ENCODE measurements at regions not wholly inside any gene's neighbourhood (a gene's known extent, or its start where the extent isn't known, plus 50 kb on each side); places are given as distances from the start of the nearest gene placed in this dataset.
A peak's percentile ranks its signal among the peaks of the same experiment; 100 is the strongest.
"Not testable (repeated sequence)": the region's sequence is repeated elsewhere in the genome, so short reads cannot be mapped to it uniquely, and the experiment has no call there.

GRCh38 chr17:33697557-33697956 lies 404.5 kb upstream of the ASIC2 start:
- DNase-seq (ENCODE audit: low read depth), result no peak

GRCh38 chr17:33701910-33702309 lies 408.8 kb upstream of the ASIC2 start:
- no peak for DNase-seq (ENCODE audit: low read depth)

- no peak for DNase-seq (ENCODE audit: low read depth)
Measured at GRCh38 chr17:33704856-33705255, 411.8 kb upstream of the ASIC2 start.

DNA sequence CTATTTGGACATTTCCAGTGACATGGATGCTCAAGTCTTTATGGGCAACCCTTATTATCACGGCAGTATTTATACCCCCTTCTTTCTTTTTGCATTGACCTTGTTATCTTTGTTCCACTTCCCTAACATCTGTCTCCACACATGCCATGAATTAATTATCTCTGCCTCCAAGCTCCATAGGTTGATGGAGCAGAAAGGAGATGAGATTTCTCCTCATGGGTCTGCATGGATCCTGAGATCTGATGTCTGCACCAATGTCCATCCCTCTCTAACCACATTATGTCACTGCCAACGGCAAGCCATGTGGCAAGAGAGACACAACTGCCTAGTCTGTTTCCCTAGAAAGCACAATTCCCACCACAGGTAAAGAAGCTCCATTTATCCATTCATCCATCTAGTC lies 416.8 kb upstream of the ASIC2 start:
- DNase-seq (ENCODE audit: low read depth), result no peak

DNA sequence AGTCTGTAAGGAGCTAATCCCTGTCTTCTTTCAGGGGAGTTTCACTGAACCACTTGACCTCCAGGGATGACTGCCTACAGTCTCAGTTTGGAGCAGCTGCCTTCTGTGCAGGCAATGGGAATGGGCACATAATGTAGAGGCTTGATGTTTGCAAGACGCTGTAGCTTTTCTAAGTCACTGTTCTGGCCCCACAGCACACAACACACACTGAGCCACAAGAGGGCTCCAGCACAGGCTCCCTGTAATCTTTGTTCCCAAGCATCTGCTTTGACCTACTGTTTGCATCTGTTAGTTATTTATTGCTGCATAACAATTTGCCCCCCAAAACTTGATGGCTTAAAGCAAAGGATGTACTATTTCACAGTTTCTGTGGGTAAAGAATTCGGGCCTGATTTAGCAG lies 419.0 kb upstream of the ASIC2 start:
- DNase-seq (ENCODE audit: low read depth), result no peak

DNA sequence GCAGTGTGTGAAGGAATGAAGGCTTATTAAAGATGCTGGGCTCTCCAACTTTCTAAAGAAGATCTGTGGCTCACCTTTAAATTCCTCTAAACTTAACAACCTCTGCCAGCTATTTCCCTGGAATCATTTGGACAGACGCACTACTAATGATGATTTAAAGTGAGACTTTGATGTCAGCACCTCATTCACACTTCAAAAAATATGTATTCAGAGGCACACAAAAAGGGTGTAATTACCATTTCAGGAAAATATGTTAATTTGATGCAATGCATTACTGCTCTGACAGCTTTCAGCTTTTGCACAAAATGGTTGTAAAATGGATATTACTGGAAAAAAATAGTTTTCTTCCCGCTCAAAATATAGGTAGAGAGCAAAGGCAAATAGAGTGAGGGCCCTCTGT lies 423.9 kb upstream of the ASIC2 start:
- DNase-seq (ENCODE audit: low read depth), result no peak

DNA sequence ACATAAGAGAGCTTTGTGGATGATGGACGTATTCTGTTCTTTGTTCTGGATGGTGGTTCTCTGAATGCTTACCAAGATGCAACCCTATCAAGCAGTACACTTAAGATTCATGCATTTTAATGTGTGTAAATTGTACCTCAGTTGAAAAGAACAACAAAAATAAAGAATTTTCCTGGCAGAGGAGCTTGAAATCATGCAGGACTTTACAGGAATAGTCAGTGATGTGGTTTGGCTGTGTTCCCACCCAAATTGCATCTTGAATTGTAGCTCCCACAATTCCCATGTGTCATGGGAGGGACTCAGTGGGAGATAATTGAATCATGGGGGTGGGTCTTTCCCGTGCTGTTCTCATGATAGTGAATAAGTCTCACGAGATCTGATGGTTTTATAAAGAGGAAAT lies 430.6 kb upstream of the ASIC2 start:
- not testable (repeated sequence) for DNase-seq (ENCODE audit: low read depth)

DNA sequence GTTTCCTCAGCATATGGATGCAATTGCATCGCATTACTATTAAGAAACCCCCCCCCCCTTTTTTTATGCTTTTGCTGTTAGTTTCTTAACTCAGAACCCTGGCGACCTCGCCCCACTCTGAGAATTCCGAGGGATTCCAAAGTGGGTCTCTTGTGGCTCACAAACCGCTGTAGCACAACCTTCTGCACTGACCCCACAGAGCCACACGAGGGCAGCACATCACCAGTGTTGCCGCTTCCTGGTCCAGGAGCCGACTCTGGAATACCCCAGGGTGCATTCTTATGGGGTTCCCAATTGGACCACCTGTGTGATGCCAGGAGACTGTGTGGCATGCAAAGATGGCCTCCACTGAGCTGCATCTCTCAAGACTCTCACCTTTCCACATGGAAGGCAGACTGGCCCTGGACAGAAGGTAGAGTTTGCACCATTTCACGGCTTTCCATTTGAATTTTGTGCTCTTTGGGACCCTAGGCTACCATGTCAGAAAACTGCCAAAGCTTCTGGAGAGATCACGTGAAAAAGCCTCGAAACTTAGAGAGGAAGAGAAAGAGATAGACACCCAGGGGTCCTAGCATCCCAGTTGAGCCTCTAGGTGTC lies 432.7 kb upstream of the ASIC2 start:
- DNase-seq (ENCODE audit: low read depth), result peak; percentile 30

DNA sequence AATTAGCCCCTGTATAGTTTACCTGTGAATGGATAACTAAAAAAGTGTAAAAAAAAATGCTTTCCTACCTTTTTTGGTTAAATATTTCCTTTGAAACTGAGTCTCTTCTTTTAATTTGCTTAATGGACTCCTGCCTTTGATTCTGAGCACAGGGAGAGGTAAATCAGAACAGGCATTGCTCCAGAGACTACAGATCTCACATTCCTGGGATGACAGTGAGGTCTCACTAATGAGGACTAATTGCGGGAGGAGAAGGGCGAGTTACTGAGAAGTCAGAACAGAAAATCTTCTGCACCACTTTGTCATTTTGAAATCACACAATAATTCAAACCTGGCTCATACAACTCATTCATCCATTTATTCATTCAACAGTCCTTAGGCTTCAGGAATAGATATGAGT lies 437.0 kb upstream of the ASIC2 start:
- no peak for DNase-seq (ENCODE audit: low read depth)

DNA sequence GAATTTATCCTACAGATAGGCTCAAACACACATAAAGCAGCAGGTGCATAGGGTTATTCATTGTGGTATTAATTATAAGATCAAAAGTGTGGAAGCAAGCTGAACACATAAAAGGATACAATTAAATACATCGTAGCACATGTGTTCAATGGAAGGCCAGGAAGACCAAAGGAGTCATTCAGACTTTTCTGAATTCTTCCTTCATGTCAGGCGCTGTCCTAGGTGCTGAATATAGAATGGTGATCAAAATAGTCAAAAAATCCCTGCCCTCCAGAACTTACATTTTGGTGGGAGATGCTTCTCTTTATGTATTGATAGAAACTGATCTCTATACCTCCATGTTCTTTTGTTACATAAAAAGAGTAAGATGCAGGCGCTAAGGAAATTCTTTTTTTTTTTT lies 439.0 kb upstream of the ASIC2 start:
- DNase-seq (ENCODE audit: low read depth), result peak; percentile 1

DNA sequence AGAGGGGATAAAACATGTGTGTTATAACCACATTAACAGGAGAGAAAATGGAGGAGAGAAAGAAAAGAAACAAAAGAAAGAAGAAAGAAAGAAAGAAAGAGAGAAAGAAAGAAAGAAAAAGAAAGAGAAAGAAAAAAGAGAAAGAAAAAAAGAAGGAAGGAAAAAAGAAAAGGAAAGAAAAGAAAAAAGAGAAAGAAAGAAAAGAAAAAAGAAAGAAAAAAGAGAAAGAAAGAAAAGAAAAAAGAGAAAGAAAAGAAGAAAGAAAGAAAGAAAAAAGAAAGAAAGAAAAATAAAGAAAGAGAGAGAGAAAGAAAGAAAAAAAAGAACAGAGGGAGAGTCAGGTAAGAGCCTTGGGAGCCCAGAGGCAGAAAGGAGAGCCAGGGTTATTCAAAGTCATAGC lies 446.6 kb upstream of the ASIC2 start:
- no peak for DNase-seq (ENCODE audit: low read depth)

DNA sequence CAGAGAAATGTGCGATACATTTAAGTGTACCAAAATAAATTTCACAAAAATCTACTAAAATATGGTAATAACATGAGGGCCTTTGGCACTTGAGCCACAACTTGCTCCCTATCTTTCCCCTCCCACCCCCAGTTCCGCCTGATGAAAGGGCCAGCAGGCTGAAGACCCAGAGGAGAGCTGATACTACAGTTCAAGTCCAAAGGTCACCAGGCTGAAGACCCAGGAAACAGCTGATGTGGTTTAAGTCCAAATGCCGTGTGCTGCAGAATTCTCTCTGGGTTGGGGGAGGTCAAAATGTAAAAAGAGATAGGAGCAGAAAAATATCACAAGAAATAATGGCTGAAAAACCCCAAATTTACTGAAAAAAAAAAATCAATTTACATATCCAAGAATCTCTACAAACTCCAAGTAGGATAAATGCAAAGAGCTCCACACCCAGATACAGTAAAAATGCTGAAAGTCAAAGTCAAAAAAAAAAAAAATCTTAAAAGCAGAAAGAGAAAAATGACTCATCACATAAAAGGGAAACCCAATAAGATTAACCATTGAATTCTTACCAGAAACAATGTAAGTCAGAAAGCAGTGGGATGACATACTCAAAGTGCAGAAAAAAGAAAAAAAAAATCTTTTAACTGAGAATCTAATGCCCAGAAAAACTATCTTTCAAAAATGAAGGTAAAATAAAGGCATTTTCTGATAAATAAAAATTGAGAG lies 452.1 kb upstream of the ASIC2 start:
- no peak for DNase-seq (ENCODE audit: low read depth)

DNA sequence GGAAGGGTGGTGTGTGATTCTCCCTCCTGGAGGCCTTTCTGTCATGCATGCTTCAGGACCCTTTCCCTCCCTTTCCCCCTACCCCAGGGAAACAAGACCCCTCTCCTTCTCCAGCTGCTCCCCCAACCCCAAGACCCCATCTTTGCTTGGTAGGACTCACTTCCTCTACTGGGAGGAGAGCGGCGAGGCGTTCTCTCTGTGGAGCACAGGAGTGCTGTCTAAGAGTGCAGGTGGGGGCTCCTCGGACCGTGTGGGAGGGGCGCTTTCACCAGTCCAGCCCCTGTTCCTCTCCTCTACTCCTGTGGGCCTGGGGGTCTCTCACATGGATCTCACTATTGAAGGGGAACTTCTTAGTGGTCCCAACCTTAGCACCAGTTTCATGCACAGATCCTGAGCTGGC lies 456.1 kb upstream of the ASIC2 start:
- DNase-seq (ENCODE audit: low read depth), result no peak

- peak; percentile 61 for DNase-seq (ENCODE audit: low read depth)
Measured at GRCh38 chr17:33750943-33751701, 458.0 kb upstream of the ASIC2 start.

DNA sequence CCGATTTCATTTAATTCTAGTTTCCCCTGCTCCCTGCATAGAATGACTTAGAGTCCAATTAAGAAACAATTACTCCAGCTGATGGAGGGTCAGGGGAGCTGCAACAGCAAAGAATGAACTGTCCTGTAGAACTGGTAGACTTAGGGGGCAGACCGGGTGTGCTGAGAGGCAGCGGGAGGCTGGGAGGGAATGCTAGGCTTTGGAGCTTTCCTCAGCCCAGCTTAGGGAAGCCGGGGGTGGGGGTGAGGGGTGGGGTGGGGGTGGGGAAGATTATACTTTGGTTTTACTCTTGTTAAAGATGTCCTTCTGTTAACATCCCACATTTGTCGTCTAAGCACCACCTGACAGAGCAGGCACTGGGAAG lies 458.6 kb upstream of the ASIC2 start:
- no peak for DNase-seq (ENCODE audit: low read depth)

DNA sequence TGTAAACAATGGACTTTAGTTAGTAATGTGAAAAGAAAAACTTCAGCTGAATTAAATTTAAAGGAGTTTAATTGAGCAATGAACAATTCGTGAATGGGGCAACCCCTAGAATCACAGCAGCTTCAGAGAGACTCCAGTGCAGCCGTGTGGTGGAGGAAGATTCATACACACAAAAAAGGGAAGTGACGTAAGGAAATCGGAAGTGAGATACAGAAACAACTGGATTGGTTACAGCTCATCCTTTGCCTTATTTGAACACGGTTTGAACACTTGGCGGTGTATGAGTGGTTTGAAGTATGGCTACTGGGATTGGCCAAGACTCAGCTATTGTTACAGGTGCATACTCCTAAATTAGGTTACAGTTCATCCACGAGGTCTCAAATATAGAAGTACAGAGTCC lies 460.4 kb upstream of the ASIC2 start:
- no peak for DNase-seq (ENCODE audit: low read depth)

GRCh38 chr17:33756021-33756420 lies 462.9 kb upstream of the ASIC2 start:
- no peak for DNase-seq (ENCODE audit: low read depth)

DNA sequence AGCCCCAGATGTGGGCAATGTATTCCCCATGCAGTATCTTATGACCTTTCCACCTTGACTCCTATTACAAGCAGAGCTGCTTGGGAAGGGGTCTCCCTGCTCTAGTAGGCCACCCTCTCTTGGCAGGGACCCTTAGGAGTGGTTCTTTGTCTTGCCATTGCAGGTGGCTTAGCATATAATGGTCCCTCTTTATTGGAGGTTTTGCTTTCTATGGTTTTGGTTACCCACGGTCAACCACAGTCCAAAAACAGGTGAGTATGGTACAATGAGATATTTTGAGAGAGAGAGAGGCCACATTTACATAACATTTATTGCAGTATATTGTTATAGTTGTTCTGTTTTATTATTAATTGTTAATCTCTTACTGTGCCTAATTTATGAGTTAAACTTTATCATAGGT lies 472.8 kb upstream of the ASIC2 start:
- DNase-seq (ENCODE audit: low read depth), result no peak

GRCh38 chr17:33766721-33767120 lies 473.6 kb upstream of the ASIC2 start:
- DNase-seq (ENCODE audit: low read depth), result no peak

DNA sequence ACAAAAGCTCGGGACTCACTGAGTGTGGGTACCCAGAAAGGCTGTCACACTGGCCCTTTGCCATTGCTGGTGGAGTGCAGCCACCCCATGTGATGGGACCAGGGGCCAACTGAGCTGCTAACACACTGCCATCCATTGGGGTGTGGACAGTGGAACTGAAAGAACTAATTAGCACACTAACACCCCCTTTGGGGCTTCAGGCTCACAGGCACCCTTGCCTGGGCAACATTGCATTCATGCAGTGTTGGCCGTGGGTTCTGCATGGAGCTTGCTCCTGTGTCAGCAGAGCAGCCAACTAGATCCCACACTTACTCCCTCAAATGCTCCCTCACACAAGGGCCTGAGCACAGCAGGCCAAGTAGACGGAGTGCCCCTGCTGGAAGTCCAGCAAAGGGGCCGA lies 476.0 kb upstream of the ASIC2 start:
- no peak for DNase-seq (ENCODE audit: low read depth)

- no peak for DNase-seq (ENCODE audit: low read depth)
Measured at GRCh38 chr17:33776304-33776703, 478.8 kb upstream of the CCL2 start.

GRCh38 chr17:33776903-33777302 lies 478.2 kb upstream of the CCL2 start:
- DNase-seq (ENCODE audit: low read depth), result no peak

GRCh38 chr17:33777674-33778073 lies 477.4 kb upstream of the CCL2 start:
- no peak for DNase-seq (ENCODE audit: low read depth)
